H1 (cell line): ENCODE measurements at regions not wholly inside any gene's neighbourhood (a gene's known extent, or its start where the extent isn't known, plus 50 kb on each side); places are given as distances from the start of the nearest gene placed in this dataset.

Experiments used
- CTCF ChIA-PET: fragments of 300-600 bp; sonication (Branson Sonifier 250); formaldehyde crosslinking; loops from one replicate; lab custom pipeline; 2021; ENCODE audit not compliant: partially characterized antibody; lab: Charles Lee
- POLR2A ChIA-PET: fragments of 300-600 bp; sonication (Branson Sonifier 250); formaldehyde crosslinking; loops from one replicate; lab custom pipeline; 2021; ENCODE audit warnings: inconsistent platforms; ENCODE audit not compliant: partially characterized antibody; lab: Charles Lee
- DNase-seq, 2 experiments: peaks; one replicate each; pipeline versions ENCODE4 v3.0.0 to v3.0.0-alpha.2; 2010 to 2022; ENCODE audit warnings: low spot score in 2 of 2, low read depth in 1 of 2, mixed read lengths in 1 of 2
- FAIRE-seq: peaks from 2 replicates; lab custom pipeline; 2011; peaks lifted over from hg19 to GRCh38; lab: Jason Lieb, UNC
- H2AFZ ChIP-seq: 2 replicates; pipeline ENCODE4 v1.8.1; 2012; ENCODE audit warnings: low read length, inconsistent platforms
- H2AK5ac ChIP-seq: 2 replicates; pipeline ENCODE4 v1.6.1; 2013; ENCODE audit warnings: low read depth, low read length
- H2BK120ac ChIP-seq: replicated peaks from 2 replicates; pipeline ENCODE3; 2013; ENCODE audit warnings: low read depth, low read length, inconsistent platforms
- H2BK12ac ChIP-seq: 2 replicates; pipeline ENCODE4 v1.6.1; 2013; ENCODE audit warnings: low read depth, low read length
- H2BK15ac ChIP-seq: 2 replicates; pipeline ENCODE4 v1.6.1; 2013; ENCODE audit warnings: low read length
- H2BK20ac ChIP-seq: 2 replicates; pipeline ENCODE4 v1.6.1; 2013; ENCODE audit warnings: low read length
- H2BK5ac ChIP-seq: 2 replicates; pipeline ENCODE4 v1.6.1; 2013; ENCODE audit warnings: low read depth, low read length
- H3K14ac ChIP-seq: 2 replicates; pipeline ENCODE4 v1.6.1; 2013; ENCODE audit warnings: inconsistent platforms; ENCODE audit not compliant: insufficient read length
- H3K18ac ChIP-seq: 2 replicates; pipeline ENCODE4 v1.6.1; 2013; ENCODE audit warnings: low read length; ENCODE audit errors: extremely low read depth
- H3K23ac ChIP-seq: 2 replicates; pipeline ENCODE4 v1.6.1; 2013; ENCODE audit warnings: inconsistent platforms; ENCODE audit not compliant: insufficient read length
- H3K23me2 ChIP-seq: 2 replicates; pipeline ENCODE4 v1.6.1; 2013; ENCODE audit warnings: low read depth, low read length
- H3K27ac ChIP-seq: 2 replicates; pipeline ENCODE4 v1.6.1; 2011; ENCODE audit warnings: low read depth, low read length, inconsistent platforms
- H3K27me3 ChIP-seq, 4 experiments: replicated peaks in 1 of 4; 1 replicate in 1 of 4; 2 replicates in 3 of 4; pipeline versions ENCODE4 v1.6.1 to v1.8.1; 2011 to 2013; ENCODE audit warnings: low read length in 3 of 4, mild to moderate bottlenecking in 3 of 4, inconsistent platforms in 2 of 4, mixed read lengths in 2 of 4, moderate library complexity in 1 of 4; ENCODE audit not compliant: control insufficient read depth in 3 of 4, insufficient read depth in 3 of 4; ENCODE audit errors: extremely low read depth in 1 of 4
- H3K36me3 ChIP-seq, 4 experiments: 2 replicates each; pipeline versions ENCODE4 v1.6.1 to v1.8.1; 2011 to 2013; ENCODE audit warnings: mild to moderate bottlenecking in 4 of 4, low read length in 3 of 4, moderate library complexity in 2 of 4, control low read depth in 1 of 4, inconsistent platforms in 1 of 4; ENCODE audit not compliant: insufficient read depth in 4 of 4, control insufficient read depth in 2 of 4
- H3K4ac ChIP-seq: replicated peaks from 2 replicates; pipeline ENCODE3; 2013; ENCODE audit warnings: low read length, low read depth, mixed read lengths, inconsistent platforms; ENCODE audit not compliant: insufficient read length
- H3K4me1 ChIP-seq, 4 experiments: replicated peaks in 1 of 4; 1 replicate in 1 of 4; 2 replicates in 3 of 4; pipeline versions ENCODE4 v1.6.1 to v1.8.1; 2011 to 2013; ENCODE audit warnings: low read length in 3 of 4, inconsistent platforms in 2 of 4, mixed read lengths in 1 of 4; ENCODE audit not compliant: insufficient read depth in 4 of 4, control insufficient read depth in 3 of 4
- H3K4me2 ChIP-seq, 2 experiments: 2 replicates each; pipeline versions ENCODE4 v1.6.1 to v1.8.1; 2011 to 2013; ENCODE audit warnings: low read depth in 2 of 2, low read length in 2 of 2, control low read depth in 1 of 2, inconsistent platforms in 1 of 2, mild to moderate bottlenecking in 1 of 2; ENCODE audit not compliant: insufficient read depth in 1 of 2
- H3K4me3 ChIP-seq, 4 experiments: fragments of 200-600, 300-600 bp in 1 of 4; sonication (generic), shearing (Covaris generic), sonication (Bioruptor Twin) in 1 of 4; 2 replicates each; pipeline versions ENCODE4 v1.5.1 to v1.8.1; 2011 to 2016; ENCODE audit warnings: low read length in 4 of 4, low read depth in 3 of 4, control low read depth in 2 of 4, inconsistent platforms in 2 of 4, mild to moderate bottlenecking in 2 of 4, mixed read lengths in 1 of 4, moderate library complexity in 1 of 4; ENCODE audit not compliant: insufficient read depth in 2 of 4; ENCODE audit errors: extremely low read depth in 1 of 4
- H3K56ac ChIP-seq: replicated peaks from 2 replicates; pipeline ENCODE3; 2013; ENCODE audit warnings: low read depth, mild to moderate bottlenecking, mixed read lengths, low read length, inconsistent platforms; ENCODE audit not compliant: insufficient read length
- H3K79me1 ChIP-seq: 2 replicates; pipeline ENCODE4 v1.6.1; 2013; ENCODE audit warnings: low read depth, low read length, control low read depth
- H3K79me2 ChIP-seq, 2 experiments: 2 replicates each; pipeline versions ENCODE4 v1.6.1 to v1.8.1; 2012 to 2013; ENCODE audit warnings: low read length in 2 of 2, mild to moderate bottlenecking in 2 of 2, inconsistent platforms in 1 of 2; ENCODE audit not compliant: insufficient read depth in 2 of 2, control insufficient read depth in 1 of 2
- H3K9ac ChIP-seq, 4 experiments: replicated peaks in 1 of 4; 1 replicate in 1 of 4; 2 replicates in 3 of 4; pipeline versions ENCODE4 v1.6.1 to v1.8.1; 2011 to 2013; ENCODE audit warnings: low read depth in 3 of 4, low read length in 3 of 4, control low read depth in 2 of 4, mild to moderate bottlenecking in 2 of 4, moderate library complexity in 2 of 4, inconsistent platforms in 1 of 4; ENCODE audit errors: extremely low read depth in 1 of 4
- H3K9me3 ChIP-seq, 2 experiments: 2 replicates each; pipeline versions ENCODE4 v1.6.1 to v1.8.1; 2012 to 2013; ENCODE audit warnings: mild to moderate bottlenecking in 2 of 2, moderate library complexity in 2 of 2, control low read depth in 1 of 2, inconsistent platforms in 1 of 2, low read depth in 1 of 2, low read length in 1 of 2, mixed read lengths in 1 of 2; ENCODE audit not compliant: insufficient read depth in 2 of 2
- H4K20me1 ChIP-seq, 2 experiments: replicated peaks in 1 of 2; 2 replicates each; pipeline versions ENCODE3 to v1.8.1; 2011 to 2013; ENCODE audit warnings: inconsistent platforms in 2 of 2, low read length in 2 of 2, mild to moderate bottlenecking in 1 of 2; ENCODE audit not compliant: insufficient read depth in 2 of 2, control insufficient read depth in 1 of 2
- H4K5ac ChIP-seq: 2 replicates; pipeline ENCODE4 v1.6.1; 2013; ENCODE audit warnings: low read length, low read depth, mixed read lengths, inconsistent platforms; ENCODE audit not compliant: insufficient read length
- H4K8ac ChIP-seq: 2 replicates; pipeline ENCODE4 v1.8.0; 2013; ENCODE audit warnings: mild to moderate bottlenecking, moderate library complexity, low read length, inconsistent platforms; ENCODE audit not compliant: insufficient read depth; ENCODE audit errors: extremely low read depth
- H4K91ac ChIP-seq: replicated peaks from 2 replicates; pipeline ENCODE3; 2013; ENCODE audit warnings: low read length, mixed read lengths, inconsistent platforms; ENCODE audit not compliant: insufficient read length
- BRCA1 ChIP-seq: IDR thresholded peaks from 2 replicates; pipeline ENCODE4 v1.6.1; 2012; ENCODE audit warnings: low read depth, low read length, improper control_type of control experiment
- CREB1 ChIP-seq: IDR thresholded peaks from 2 replicates; pipeline ENCODE4 v1.6.1; 2012; ENCODE audit warnings: inconsistent platforms
- E2F6 ChIP-seq: IDR thresholded peaks from 2 replicates; pipeline ENCODE4 v1.6.1; 2012; ENCODE audit warnings: inconsistent platforms
- JUND ChIP-seq: IDR thresholded peaks from 2 replicates; pipeline ENCODE4 v1.6.1; 2011; ENCODE audit warnings: mild to moderate bottlenecking, improper control_type of control experiment, low read length
- KDM5A ChIP-seq: fragments of 200-600 bp; IDR thresholded peaks from 2 replicates; pipeline ENCODE4 v1.7.1; 2012; ENCODE audit warnings: mild to moderate bottlenecking, low read length, inconsistent platforms, mixed read lengths
- SIN3A ChIP-seq, 2 experiments: IDR thresholded peaks in 1 of 2; conservative IDR thresholded peaks in 1 of 2; 2 replicates each; pipeline ENCODE4 v1.6.1; 2011 to 2012; ENCODE audit warnings: low read length in 2 of 2, improper control_type of control experiment in 1 of 2, low read depth in 1 of 2, mild to moderate bottlenecking in 1 of 2
- SP1 ChIP-seq: IDR thresholded peaks from 2 replicates; pipeline ENCODE4 v1.6.1; 2011; ENCODE audit warnings: low read depth, low read length
- WGBS, 2 experiments: shearing (Covaris generic) in 1 of 2; methylation state at CpG; one replicate each; pipeline versions ENCODE4 v1.1.6 to v1.1.7; 2013 to 2015; ENCODE audit warnings: low lambda C conversion rate in 2 of 2, mixed read lengths in 2 of 2, inconsistent platforms in 1 of 2, low coverage in 1 of 2, missing lambda C conversion rate in 1 of 2; ENCODE audit not compliant: insufficient replicate concordance in 2 of 2, insufficient coverage in 1 of 2, insufficient read length in 1 of 2; ENCODE audit errors: extremely low coverage in 1 of 2, missing lambda C conversion rate in 1 of 2; 5-methylcytosine and 5-hydroxymethylcytosine counted together

GRCh38 chr17:72422505-72423285, 301.9 kb downstream of the SOX9 start:
- no peaks in the 10 kb centered on the region for H3K23me2 ChIP-seq
- no peak overlapping the region for H3K23ac ChIP-seq
- WGBS, 2 experiments = 89% methylated on average over 21 of the region's 21 CpGs; no CpG with 5 or more reads in 1 of the 2 experiments
- H3K4me3 ChIP-seq = no peak overlapping the region
- H3K18ac ChIP-seq = no peak overlapping the region
- H3K9ac ChIP-seq = no peak overlapping the region
- no peak overlapping the region for H4K8ac ChIP-seq
- H3K9me3 ChIP-seq = peaks cover 1 to 2% of the 10 kb centered on the region in 2 experiments; a peak in 1 of 4 replicates
- no peak overlapping the region for H2AFZ ChIP-seq
- no peak overlapping the region for H2BK120ac ChIP-seq
- FAIRE-seq (no peak), DNase-seq (no peak)
- no peak overlapping the region for H3K4ac ChIP-seq
- H2BK12ac ChIP-seq = no peak overlapping the region
- no peaks in the 10 kb centered on the region for H3K79me1 ChIP-seq
- no peak overlapping the region for H3K56ac ChIP-seq
- H3K79me2 ChIP-seq = no peaks in the 10 kb centered on the region
- no peak overlapping the region for H4K5ac ChIP-seq
- CTCF ChIA-PET = interaction anchor here (1.2 to 1.9 kb wide), 3 partner anchors 8 to 117 kb away, joined by 3 to 7 read pairs (median 4); no protein-coding TSS in a partner anchor
- no peak overlapping the region for H2AK5ac ChIP-seq
- H3K4me2 ChIP-seq = no peak overlapping the region
- TF ChIP-seq SIN3A (conservative IDR thresholded peaks at IDR 0.05 in 1 of 2, IDR thresholded peaks at IDR 0.05 in 1 of 2; ENCODE audit: low read depth in 1 of 2, low read length in 2 of 2) = no peak
- no peak for TF ChIP-seq CREB1
- TF ChIP-seq SP1 = no peak
- no peak for TF ChIP-seq KDM5A
- no peak for TF ChIP-seq E2F6
- TF ChIP-seq JUND = no peak
- TF ChIP-seq BRCA1 = no peak
- no peaks in the 10 kb centered on the region for H3K36me3 ChIP-seq
- H4K91ac ChIP-seq = no peak overlapping the region
- no peak overlapping the region for H2BK15ac ChIP-seq
- POLR2A ChIA-PET = no interaction called here
- H3K4me1 ChIP-seq = peaks cover 0 to 5% (median 0%) of the 10 kb centered on the region in 4 experiments; a peak in 2 of 7 replicates
- no peak overlapping the region for H3K27ac ChIP-seq
- no peak overlapping the region for H2BK5ac ChIP-seq
- no peaks in the 10 kb centered on the region for H3K27me3 ChIP-seq
- no peak overlapping the region for H3K14ac ChIP-seq
- H2BK20ac ChIP-seq = no peak overlapping the region
- no peaks in the 10 kb centered on the region for H4K20me1 ChIP-seq
